ENCODE measurements at regions not wholly inside any gene's neighbourhood (a gene's known extent, or its start where the extent isn't known, plus 50 kb on each side); places are given as distances from the start of the nearest gene placed in this dataset.

- no peaks in the 10 kb centered on the region for H4K20me1 ChIP-seq (ENCODE audit: control insufficient read depth, extremely low read depth, insufficient read depth, low read length)
- H3K9me1 ChIP-seq (ENCODE audit: control insufficient read depth, extremely low read depth, insufficient read depth, low read length), result no peaks in the 10 kb centered on the region
- dilution Hi-C loops (cut with MboI; ENCODE audit: extremely low pct_ligation_motif_present, low sequenced_read_pairs), result no loop called here
- H3K4me2 ChIP-seq (ENCODE audit: control insufficient read depth, extremely low read depth, insufficient read depth, low read depth, low read length), result peak overlapping the region; percentile 55
- H3K36me3 ChIP-seq (ENCODE audit: control insufficient read depth in 2 of 2, extremely low read depth in 1 of 2, insufficient read depth in 2 of 2, low read length in 2 of 2), result no peaks in the 10 kb centered on the region
- no peak overlapping the region for H3K27ac ChIP-seq (ENCODE audit: control insufficient read depth, insufficient read depth, low read length)
- peaks cover 25% of the 10 kb centered on the region for H3K4me1 ChIP-seq (ENCODE audit: control insufficient read depth, extremely low read depth, insufficient read depth, low read length)
- no peak overlapping the region for H3K9ac ChIP-seq (ENCODE audit: control insufficient read depth, extremely low read depth, insufficient read depth, low read length)
- H3K79me2 ChIP-seq (ENCODE audit: control insufficient read depth, insufficient read depth, low read length), result no peaks in the 10 kb centered on the region
- no peak overlapping the region for H3K4me3 ChIP-seq (ENCODE audit: control insufficient read depth in 2 of 3, extremely low read depth in 1 of 3, insufficient read depth in 2 of 3, low read depth in 1 of 3, low read length in 3 of 3)
- no peak for DNase-seq (ENCODE audit: low read depth, low spot score)
- no peaks in the 10 kb centered on the region for H3K27me3 ChIP-seq (ENCODE audit: control insufficient read depth, extremely low read depth, insufficient read depth, low read length)
- TF ChIP-seq CTCF (optimal IDR thresholded peaks at IDR 0.05 in 1 of 3, IDR thresholded peaks at IDR 0.05 in 1 of 3, conservative IDR thresholded peaks at IDR 0.05 in 1 of 3; ENCODE audit: extremely low read depth in 1 of 3, insufficient read depth in 2 of 3, low read length in 3 of 3), result no peak
- H3K9me3 ChIP-seq (ENCODE audit: control insufficient read depth, low read depth, low read length), result no peaks in the 10 kb centered on the region
- H2AFZ ChIP-seq (ENCODE audit: control insufficient read depth, low read length), result no peak overlapping the region
- no peak for FAIRE-seq
These were observed 309.2 kb downstream of the FGFR2 start for GRCh38 chr10:121288864-121289661.

GRCh38 chr10:121289800-121290199 is 308.4 kb downstream of the FGFR2 start:
- DNase-seq (ENCODE audit: low read depth, low spot score), result no peak
- Histone ChIP-seq H3K79me2 (ENCODE audit: control insufficient read depth, insufficient read depth, low read length) (no peaks in the 10 kb centered on the region), H3K36me3 (ENCODE audit: control insufficient read depth in 2 of 2, extremely low read depth in 1 of 2, insufficient read depth in 2 of 2, low read length in 2 of 2) (no peaks in the 10 kb centered on the region), H2AFZ (ENCODE audit: control insufficient read depth, low read length) (no peak overlapping the region), H3K27ac (ENCODE audit: control insufficient read depth, insufficient read depth, low read length) (no peak overlapping the region), H3K9ac (ENCODE audit: control insufficient read depth, extremely low read depth, insufficient read depth, low read length) (no peak overlapping the region), H3K4me2 (ENCODE audit: control insufficient read depth, extremely low read depth, insufficient read depth, low read depth, low read length) (no peak overlapping the region), H4K20me1 (ENCODE audit: control insufficient read depth, extremely low read depth, insufficient read depth, low read length) (no peaks in the 10 kb centered on the region), H3K27me3 (ENCODE audit: control insufficient read depth, extremely low read depth, insufficient read depth, low read length) (no peaks in the 10 kb centered on the region), H3K9me1 (ENCODE audit: control insufficient read depth, extremely low read depth, insufficient read depth, low read length) (no peaks in the 10 kb centered on the region), H3K4me1 (ENCODE audit: control insufficient read depth, extremely low read depth, insufficient read depth, low read length) (peaks cover 22% of the 10 kb centered on the region), H3K4me3 (ENCODE audit: control insufficient read depth in 2 of 3, extremely low read depth in 1 of 3, insufficient read depth in 2 of 3, low read depth in 1 of 3, low read length in 3 of 3) (no peak overlapping the region), H3K9me3 (ENCODE audit: control insufficient read depth, low read depth, low read length) (no peaks in the 10 kb centered on the region)
- dilution Hi-C loops (cut with MboI; ENCODE audit: extremely low pct_ligation_motif_present, low sequenced_read_pairs), result no loop called here
- no peak for TF ChIP-seq EZH2 (IDR thresholded peaks at IDR 0.05; ENCODE audit: low read length)
- no peak for TF ChIP-seq CTCF (optimal IDR thresholded peaks at IDR 0.05 in 1 of 3, IDR thresholded peaks at IDR 0.05 in 1 of 3, conservative IDR thresholded peaks at IDR 0.05 in 1 of 3; ENCODE audit: extremely low read depth in 1 of 3, insufficient read depth in 2 of 3, low read length in 3 of 3)
- no peak for FAIRE-seq
